ENCODE measurements at regions not wholly inside any gene's neighbourhood (a gene's known extent, or its start where the extent isn't known, plus 50 kb on each side); places are given as distances from the start of the nearest gene placed in this dataset.

DNA sequence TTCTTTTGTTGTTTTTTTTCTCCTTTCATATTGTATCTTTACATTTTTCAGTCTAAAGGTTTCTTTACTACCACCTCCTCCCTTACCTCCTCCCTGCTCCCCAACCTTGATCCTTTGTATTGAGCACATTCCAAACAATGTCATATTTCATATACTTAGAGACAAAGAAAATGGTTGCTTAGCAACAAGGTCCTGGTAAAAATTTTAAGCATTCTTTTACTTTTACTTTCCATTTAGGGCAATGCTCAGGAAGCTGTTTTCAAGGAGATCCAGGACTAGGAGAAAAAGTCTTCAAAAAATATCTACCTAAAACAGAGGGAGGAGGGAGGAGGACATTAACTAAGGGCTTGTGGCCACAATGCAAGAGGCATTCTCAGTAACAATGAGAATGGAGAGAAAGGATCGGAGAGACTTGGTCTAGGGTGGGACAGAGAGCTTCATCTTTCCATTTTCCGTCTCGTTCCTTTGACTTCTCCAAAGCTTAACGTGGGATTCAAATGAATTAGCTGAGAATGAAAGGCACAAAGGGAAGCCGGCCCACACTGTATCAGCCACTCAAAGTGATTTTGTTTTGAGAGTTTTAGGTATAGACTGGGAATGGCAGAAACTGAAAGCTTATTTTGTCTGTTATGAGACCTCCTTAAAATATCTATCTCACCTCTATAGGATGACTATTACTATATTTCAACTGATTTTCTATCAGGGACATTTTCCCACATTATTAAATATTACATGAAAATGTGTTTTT, 455.7 kb downstream of the RAB38 start:
- POLR2A ChIA-PET: no interaction called here

More for the DNA sequence above, 455.7 kb downstream of the RAB38 start:
- TF ChIP-seq EGR1 (IDR thresholded peaks at IDR 0.05; ENCODE audit: low read depth): no peak
- TF ChIP-seq, protein P1, sequence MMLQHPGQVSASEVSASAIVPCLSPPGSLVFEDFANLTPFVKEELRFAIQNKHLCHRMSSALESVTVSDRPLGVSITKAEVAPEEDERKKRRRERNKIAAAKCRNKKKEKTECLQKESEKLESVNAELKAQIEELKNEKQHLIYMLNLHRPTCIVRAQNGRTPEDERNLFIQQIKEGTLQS (IDR thresholded peaks at IDR 0.05): no peak
- no peak for TF ChIP-seq SIN3A (IDR thresholded peaks at IDR 0.05; ENCODE audit: low read depth)
- no peak for TF ChIP-seq SRF (IDR thresholded peaks at IDR 0.05; ENCODE audit: low read depth)
- no peak for TF ChIP-seq POLR2A (IDR thresholded peaks at IDR 0.05; ENCODE audit: borderline replicate concordance, extremely low read depth, insufficient read depth, insufficient read length)
- no peak for TF ChIP-seq TCF7L2 (IDR thresholded peaks at IDR 0.05; ENCODE audit: borderline replicate concordance, extremely low read depth, insufficient read depth, insufficient read length)
- no peak for TF ChIP-seq POLR2AphosphoS5 (IDR thresholded peaks at IDR 0.05; ENCODE audit: low read depth, low read length)
- TF ChIP-seq ZNF274 (IDR thresholded peaks at IDR 0.05; ENCODE audit: low read depth, low read length): no peak
- TF ChIP-seq CBX3 (IDR thresholded peaks at IDR 0.05; ENCODE audit: low read depth): no peak
- TF ChIP-seq YY1 (IDR thresholded peaks at IDR 0.05; ENCODE audit: extremely low read depth, insufficient replicate concordance, low read depth, low read length): no peak
- TF ChIP-seq, protein P2, sequence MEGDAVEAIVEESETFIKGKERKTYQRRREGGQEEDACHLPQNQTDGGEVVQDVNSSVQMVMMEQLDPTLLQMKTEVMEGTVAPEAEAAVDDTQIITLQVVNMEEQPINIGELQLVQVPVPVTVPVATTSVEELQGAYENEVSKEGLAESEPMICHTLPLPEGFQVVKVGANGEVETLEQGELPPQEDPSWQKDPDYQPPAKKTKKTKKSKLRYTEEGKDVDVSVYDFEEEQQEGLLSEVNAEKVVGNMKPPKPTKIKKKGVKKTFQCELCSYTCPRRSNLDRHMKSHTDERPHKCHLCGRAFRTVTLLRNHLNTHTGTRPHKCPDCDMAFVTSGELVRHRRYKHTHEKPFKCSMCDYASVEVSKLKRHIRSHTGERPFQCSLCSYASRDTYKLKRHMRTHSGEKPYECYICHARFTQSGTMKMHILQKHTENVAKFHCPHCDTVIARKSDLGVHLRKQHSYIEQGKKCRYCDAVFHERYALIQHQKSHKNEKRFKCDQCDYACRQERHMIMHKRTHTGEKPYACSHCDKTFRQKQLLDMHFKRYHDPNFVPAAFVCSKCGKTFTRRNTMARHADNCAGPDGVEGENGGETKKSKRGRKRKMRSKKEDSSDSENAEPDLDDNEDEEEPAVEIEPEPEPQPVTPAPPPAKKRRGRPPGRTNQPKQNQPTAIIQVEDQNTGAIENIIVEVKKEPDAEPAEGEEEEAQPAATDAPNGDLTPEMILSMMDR (IDR thresholded peaks at IDR 0.05 in 2 of 3, conservative IDR thresholded peaks at IDR 0.05 in 1 of 3; ENCODE audit: borderline replicate concordance in 1 of 3, insufficient read depth in 1 of 3, low read depth in 2 of 3, low read length in 2 of 3): no peak
- no peak for TF ChIP-seq EZH2phosphoT487 (IDR thresholded peaks at IDR 0.05; ENCODE audit: borderline replicate concordance)
- TF ChIP-seq CEBPB (IDR thresholded peaks at IDR 0.05; ENCODE audit: low read depth): no peak
- TF ChIP-seq SP1 (IDR thresholded peaks at IDR 0.05; ENCODE audit: low read depth): no peak
- TF ChIP-seq FOSL1 (IDR thresholded peaks at IDR 0.05; ENCODE audit: low read depth): no peak
- intact Hi-C loops (cut with micrococcal nuclease): loop anchor here (5.0 to 10.0 kb wide), 2 partner anchors 365 to 1168 kb away; no protein-coding TSS in a partner anchor
- Histone ChIP-seq H3K4me2 (ENCODE audit: low read length) (no peak overlapping the region), H3K79me2 (ENCODE audit: insufficient read depth, low read length) (no peaks in the 10 kb centered on the region), H3K4me1 (ENCODE audit: control insufficient read depth in 1 of 2, insufficient read depth in 2 of 2, low read length in 2 of 2) (no peaks in the 10 kb centered on the region), H4K20me1 (ENCODE audit: insufficient read depth) (no peaks in the 10 kb centered on the region), H2AFZ (ENCODE audit: low read depth, low read length, poor library complexity, severe bottlenecking) (no peak overlapping the region), H3K9ac (ENCODE audit: low read length) (no peak overlapping the region), H3K27me3 (ENCODE audit: insufficient read depth, low read length) (peaks cover 22% of the 10 kb centered on the region; the same call in 1 of the 2 replicates), H3K9me3 (ENCODE audit: control insufficient read depth in 1 of 2, insufficient read depth in 1 of 2, low read depth in 1 of 2, low read length in 2 of 2) (no peaks in the 10 kb centered on the region), H3K27ac (ENCODE audit: low read depth, low read length) (no peak overlapping the region), H3K9me2 (ENCODE audit: insufficient read depth) (no peaks in the 10 kb centered on the region), H3K36me3 (ENCODE audit: control insufficient read depth in 1 of 2, insufficient read depth in 2 of 2, low read length in 2 of 2) (no peaks in the 10 kb centered on the region), H3K4me3 (replicated peaks in 1 of 2; ENCODE audit: low read depth in 1 of 2, low read length in 2 of 2) (no peak overlapping the region)
- no peak for DNase-seq (ENCODE audit: low read depth, low spot score)
- ChIA-PET CTCF (no interaction called here), RAD21 (ENCODE audit: low non-redundant PET in 1 of 2, low total read pairs in 2 of 2, uncharacterized antibody in 2 of 2, unreplicated experiment in 2 of 2) (no interaction called here)
- BruUV-seq (replicated peaks): no TSS peak
- ATAC-seq: no peak

Data from HCT116 (cell line).